A549 (cell line): ENCODE measurements at regions not wholly inside any gene's neighbourhood (a gene's known extent, or its start where the extent isn't known, plus 50 kb on each side); places are given as distances from the start of the nearest gene placed in this dataset.

Experiments used
- ATAC-seq, 2 experiments: fragments of 200-7000 bp in 1 of 2; fragments of >200 bp in 1 of 2; cut with Nextera tagmentation in 1 of 2; cut with Tn5 transposase in 1 of 2; 3 replicates each; pipeline versions ENCODE4 v1.8.0 to v1.9.1; 2018 to 2020; ENCODE audit warnings: mild to moderate bottlenecking in 1 of 2, moderate library complexity in 1 of 2
- CTCF ChIA-PET: fragments of 300-600 bp; sonication (Branson Sonifier 250); formaldehyde crosslinking; extraction: SDS; loops from one replicate; lab custom pipeline; 2021; ENCODE audit warnings: antibody characterized with exemption, inconsistent platforms; lab: Yijun Ruan, JAX
- POLR2A ChIA-PET: fragments of 350-600 bp; formaldehyde crosslinking; extraction: SDS; loops from one replicate; lab custom pipeline; 2021; ENCODE audit warnings: antibody characterized with exemption, inconsistent platforms; lab: Yijun Ruan, JAX
- DNase-seq, 2 experiments: peaks; one replicate each; pipeline versions ENCODE4 v3.0.0 to v3.0.0-alpha.2; 2011 to 2016; ENCODE audit warnings: low read depth in 1 of 2, low spot score in 1 of 2
- FAIRE-seq: peaks from 2 replicates; lab custom pipeline; 2011; peaks lifted over from hg19 to GRCh38; lab: Jason Lieb, UNC
- H3K27ac ChIP-seq, 2 experiments: fragments of >200 bp; sonication (Bioruptor Twin); formaldehyde crosslinking; 3 replicates each; pipeline ENCODE4 v1.5.1; 2016 to 2017
- H3K4me1 ChIP-seq: fragments of >200 bp; sonication (Bioruptor Twin); formaldehyde crosslinking; 3 replicates; pipeline ENCODE4 v1.6.1; 2016
- H3K4me2 ChIP-seq: fragments of >200 bp; sonication (Bioruptor Twin); formaldehyde crosslinking; 3 replicates; pipeline ENCODE4 v1.6.1; 2016
- H3K4me3 ChIP-seq: fragments of >200 bp; sonication (Bioruptor Twin); formaldehyde crosslinking; 3 replicates; pipeline ENCODE4 v1.5.1; 2016
- H3K9me3 ChIP-seq: fragments of >200 bp; sonication (Bioruptor Twin); formaldehyde crosslinking; 3 replicates; pipeline ENCODE4 v1.6.1; 2016
- ATOH8 ChIP-seq: fragments of 250-450 bp; sonication (Bioruptor Pico); IDR thresholded peaks from 2 replicates; pipeline ENCODE4 v1.5.0; 2020; ENCODE audit warnings: low read depth, mild to moderate bottlenecking, moderate library complexity
- BHLHE40 ChIP-seq: IDR thresholded peaks from 2 replicates; pipeline ENCODE4 v1.6.1; 2012; ENCODE audit warnings: low read depth, low read length, inconsistent platforms
- CHD2 ChIP-seq: fragments of 150-350 bp; IDR thresholded peaks from 2 replicates; pipeline ENCODE4 v1.6.1; 2014; ENCODE audit warnings: low read length; ENCODE audit not compliant: partially characterized antibody
- CTCF ChIP-seq: fragments of >200 bp; sonication (Bioruptor Twin); formaldehyde crosslinking; IDR thresholded peaks from 3 replicates; pipeline ENCODE4 v1.5.1; 2016
- E2F6 ChIP-seq: IDR thresholded peaks from 2 replicates; pipeline ENCODE4 v1.6.1; 2012; ENCODE audit warnings: low read depth, borderline replicate concordance
- FOSL2 ChIP-seq, 2 experiments: fragments of 450-650 bp in 1 of 2; fragments of >200 bp in 1 of 2; sonication (Bioruptor Twin) in 1 of 2; formaldehyde crosslinking; IDR thresholded peaks; 2 replicates each; pipeline versions ENCODE4 v1.5.0 to v1.6.1; 2016 to 2020; ENCODE audit warnings: mild to moderate bottlenecking in 1 of 2, moderate library complexity in 1 of 2
- FOXS1 ChIP-seq: fragments of 250-450 bp; sonication (Bioruptor Pico); IDR thresholded peaks from 2 replicates; pipeline ENCODE4 v1.5.0; 2020; ENCODE audit warnings: mild to moderate bottlenecking, moderate library complexity
- HDAC2 ChIP-seq: fragments of 200-600 bp; sonication (generic); IDR thresholded peaks from 2 replicates; pipeline ENCODE4 v1.6.1; 2016
- HOXA7 ChIP-seq: fragments of 250-450 bp; sonication (Bioruptor Pico); IDR thresholded peaks from 2 replicates; pipeline ENCODE4 v1.5.0; 2020; ENCODE audit warnings: mild to moderate bottlenecking, moderate library complexity
- HOXB5 ChIP-seq: fragments of 250-450 bp; sonication (Bioruptor Pico); IDR thresholded peaks from 2 replicates; pipeline ENCODE4 v1.5.0; 2020; ENCODE audit warnings: mild to moderate bottlenecking, moderate library complexity
- JUNB ChIP-seq: fragments of >200 bp; sonication (Bioruptor Twin); formaldehyde crosslinking; IDR thresholded peaks from 2 replicates; pipeline ENCODE4 v1.6.1; 2016
- MAX ChIP-seq: IDR thresholded peaks from 2 replicates; pipeline ENCODE4 v1.6.1; 2012
- NFE2L2 ChIP-seq: fragments of 150-350 bp; conservative IDR thresholded peaks from 2 replicates; pipeline ENCODE4 v1.6.1; 2014; ENCODE audit warnings: low read length
- NPAS2 ChIP-seq: fragments of 250-450 bp; sonication (Bioruptor Pico); IDR thresholded peaks from 2 replicates; pipeline ENCODE4 v1.8.0; 2022; ENCODE audit warnings: mild to moderate bottlenecking, moderate library complexity, borderline replicate concordance
- NR3C1 ChIP-seq: fragments of >200 bp; sonication (Bioruptor Twin); formaldehyde crosslinking; IDR thresholded peaks from 3 replicates; pipeline ENCODE4 v1.6.1; 2017
- PHF8 ChIP-seq: fragments of 200-600 bp; sonication (generic); IDR thresholded peaks from 2 replicates; pipeline ENCODE4 v1.6.1; 2016; ENCODE audit warnings: low read depth, mild to moderate bottlenecking, antibody characterized with exemption, moderate library complexity, borderline replicate concordance
- RNF2 ChIP-seq: fragments of 200-600 bp; sonication (generic); IDR thresholded peaks from 2 replicates; pipeline ENCODE4 v1.6.1; 2016; ENCODE audit warnings: low read depth, mild to moderate bottlenecking, antibody characterized with exemption, moderate library complexity, borderline replicate concordance
- SREBF2 ChIP-seq: fragments of 450-650 bp; IDR thresholded peaks from 2 replicates; pipeline ENCODE4 v1.6.1; 2014; ENCODE audit warnings: mild to moderate bottlenecking, moderate library complexity
- TFCP2L1 ChIP-seq: fragments of 250-450 bp; sonication (Bioruptor Pico); IDR thresholded peaks from 2 replicates; pipeline ENCODE4 v1.5.0; 2021; ENCODE audit warnings: mild to moderate bottlenecking
- ZFP36 ChIP-seq: fragments of 450-650 bp; IDR thresholded peaks from 2 replicates; pipeline ENCODE4 v1.6.1; 2014; ENCODE audit warnings: borderline replicate concordance; ENCODE audit not compliant: partially characterized antibody
- ZSCAN20 ChIP-seq: fragments of 250-450 bp; sonication (Bioruptor Pico); IDR thresholded peaks from 2 replicates; pipeline ENCODE4 v1.8.0; 2022; ENCODE audit warnings: mild to moderate bottlenecking, moderate library complexity
- WGBS: methylation state at CpG from one replicate; pipeline ENCODE4 v1.1.6; 2017; ENCODE audit errors: missing lambda C conversion rate; 5-methylcytosine and 5-hydroxymethylcytosine counted together

GRCh38 chr2:107694667-107695066, 132.0 kb upstream of the RGPD4 start:
- CTCF ChIA-PET: no interaction called here
- H3K27ac ChIP-seq: no peak overlapping the region
- TF ChIP-seq HDAC2 (no peak), JUNB (no peak), RNF2 (no peak), NPAS2 (CRISPR knock-in tag) (no peak), TFCP2L1 (CRISPR knock-in tag) (no peak), ZSCAN20 (CRISPR knock-in tag) (no peak), HOXB5 (CRISPR knock-in tag) (no peak), CTCF (no peak), FOSL2 (IDR thresholded peaks at IDR 0.05) (no peak), FOSL2 (CRISPR knock-in tag; IDR thresholded peaks at IDR 0.05) (no peak), BHLHE40 (no peak), PHF8 (no peak), NFE2L2 (no peak)
- no peak for ATAC-seq
- FAIRE-seq: no peak
- no peak overlapping the region for H3K4me2 ChIP-seq
- WGBS: 44% methylated on average over 5 of the region's 5 CpGs
- no peak for DNase-seq
- no peaks in the 10 kb centered on the region for H3K9me3 ChIP-seq
- H3K4me3 ChIP-seq: no peak overlapping the region
- POLR2A ChIA-PET: no interaction called here
- no peaks in the 10 kb centered on the region for H3K4me1 ChIP-seq

- CTCF ChIA-PET: no interaction called here
- Histone ChIP-seq H3K4me2 (no peak overlapping the region), H3K4me1 (no peaks in the 10 kb centered on the region), H3K4me3 (no peak overlapping the region), H3K9me3 (no peaks in the 10 kb centered on the region), H3K27ac (no peak overlapping the region)
- no peak for FAIRE-seq
- POLR2A ChIA-PET: no interaction called here
- no peak for TF ChIP-seq CHD2
- TF ChIP-seq HOXA7: no peak
- no peak for TF ChIP-seq ZFP36
- no peak for TF ChIP-seq HDAC2
- TF ChIP-seq NR3C1: no peak
- no peak for TF ChIP-seq E2F6
- no peak for TF ChIP-seq BHLHE40
- no peak for TF ChIP-seq FOXS1 (CRISPR knock-in tag)
- no peak for TF ChIP-seq SREBF2
- TF ChIP-seq FOSL2 (IDR thresholded peaks at IDR 0.05): no peak
- TF ChIP-seq FOSL2 (CRISPR knock-in tag; IDR thresholded peaks at IDR 0.05): no peak
- no peak for TF ChIP-seq ATOH8 (CRISPR knock-in tag)
- ATAC-seq: no peak
- no peak for DNase-seq
Observed at GRCh38 chr2:107697385-107697784, 129.3 kb upstream of the RGPD4 start.

GRCh38 chr2:107698861-107699260, 127.8 kb upstream of the RGPD4 start:
- 31% methylated on average over 3 of the region's 3 CpGs for WGBS
- ATAC-seq (no peak), DNase-seq (no peak), FAIRE-seq (no peak)
- no peak for TF ChIP-seq MAX
- H3K27ac ChIP-seq: no peak overlapping the region
- H3K4me1 ChIP-seq: no peaks in the 10 kb centered on the region
- no peaks in the 10 kb centered on the region for H3K9me3 ChIP-seq
- H3K4me3 ChIP-seq: no peak overlapping the region
- no peak overlapping the region for H3K4me2 ChIP-seq
- ChIA-PET POLR2A (no interaction called here), CTCF (no interaction called here)
